GM18868 (cell line): ENCODE measurements at regions not wholly inside any gene's neighbourhood (a gene's known extent, or its start where the extent isn't known, plus 50 kb on each side); places are given as distances from the start of the nearest gene placed in this dataset.

Experiments
- ATAC-seq: cut with Tn5 transposase; IDR thresholded peaks from one replicate; pipeline ENCODE4 v1.9.1; 2021; ENCODE audit warnings: mild to moderate bottlenecking, moderate library complexity; ENCODE audit not compliant: unreplicated experiment

DNA sequence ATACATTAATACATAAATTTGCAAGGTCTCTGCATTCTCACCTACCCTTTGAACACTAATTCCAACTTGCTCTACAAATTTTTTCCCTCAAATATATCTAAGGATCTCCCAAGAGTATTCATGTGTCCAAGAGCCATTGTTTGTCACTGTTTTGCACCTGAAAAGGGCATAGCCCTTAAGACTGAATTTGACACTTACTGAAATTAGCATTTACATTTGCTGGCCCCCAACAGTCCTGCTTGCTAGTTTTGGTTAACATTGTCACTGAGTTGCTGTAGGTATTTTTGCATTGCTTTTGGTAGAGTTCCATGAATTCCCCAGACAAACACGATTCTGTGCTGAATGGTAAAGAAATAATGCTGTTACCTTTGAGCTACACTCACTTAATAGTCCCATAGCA is 57.3 kb downstream of the KCNA4 start:
- ATAC-seq, result no peak

DNA sequence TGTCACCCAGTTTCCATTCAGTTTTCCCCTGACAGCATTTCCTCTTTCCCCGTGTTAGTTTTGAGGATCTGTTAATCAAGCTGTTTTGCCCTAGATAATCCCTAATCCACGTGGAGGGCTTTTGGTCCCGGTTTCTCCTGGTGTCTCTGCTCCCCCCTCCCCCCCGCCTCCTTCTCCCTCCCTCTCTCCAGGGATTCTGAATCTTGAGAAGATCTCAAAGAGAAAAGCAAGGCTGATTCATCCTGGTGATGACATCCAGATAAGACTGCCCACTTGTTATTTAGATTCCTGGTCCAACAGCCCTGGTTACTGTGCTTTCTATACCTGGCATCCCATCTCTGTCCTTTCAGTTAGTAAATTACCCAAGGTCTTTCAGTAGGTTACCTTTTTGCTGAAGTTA is 59.4 kb downstream of the KCNA4 start:
- ATAC-seq, result no peak

DNA sequence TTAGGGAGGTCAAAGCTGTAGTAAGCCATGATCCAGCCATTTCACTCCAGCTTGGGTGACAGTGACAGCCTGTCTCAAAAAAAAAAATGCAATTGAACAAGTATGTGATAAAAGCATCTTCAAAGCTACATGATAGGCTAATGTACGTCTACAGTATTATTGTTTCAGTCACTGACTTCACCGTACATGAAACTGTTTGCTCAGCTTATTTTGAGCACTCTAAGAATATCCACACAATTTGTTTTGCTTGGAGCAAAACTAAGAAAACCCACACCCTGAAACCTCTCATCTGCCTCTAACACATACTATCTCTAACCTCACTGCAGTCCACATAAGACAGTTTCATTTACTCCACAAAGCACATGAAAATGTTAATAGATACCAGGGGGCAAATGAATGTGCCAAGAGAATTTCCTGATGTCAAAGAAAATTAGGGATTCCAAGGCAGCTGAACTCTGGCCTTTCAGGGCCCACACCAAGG is 60.7 kb downstream of the KCNA4 start:
- ATAC-seq, result no peak

DNA sequence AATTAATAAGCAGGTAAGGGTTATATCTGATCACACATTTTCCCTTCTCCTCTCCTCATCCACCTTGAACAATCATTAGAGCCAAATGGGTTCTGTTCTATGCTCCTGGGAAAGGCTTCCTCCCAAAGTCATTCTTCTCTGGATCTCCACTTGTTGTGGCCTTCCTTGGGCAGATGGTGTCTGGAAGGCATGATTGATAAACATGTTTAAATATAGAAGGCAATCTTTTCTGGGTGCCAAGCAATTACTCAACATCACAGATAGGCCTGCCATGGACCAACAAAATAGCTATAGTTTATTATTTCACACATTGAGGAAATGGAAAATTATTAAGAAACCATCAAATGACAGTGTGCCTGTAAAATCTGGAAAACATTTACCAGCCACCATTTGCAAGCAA is 73.5 kb downstream of the KCNA4 start:
- ATAC-seq, result no peak

DNA sequence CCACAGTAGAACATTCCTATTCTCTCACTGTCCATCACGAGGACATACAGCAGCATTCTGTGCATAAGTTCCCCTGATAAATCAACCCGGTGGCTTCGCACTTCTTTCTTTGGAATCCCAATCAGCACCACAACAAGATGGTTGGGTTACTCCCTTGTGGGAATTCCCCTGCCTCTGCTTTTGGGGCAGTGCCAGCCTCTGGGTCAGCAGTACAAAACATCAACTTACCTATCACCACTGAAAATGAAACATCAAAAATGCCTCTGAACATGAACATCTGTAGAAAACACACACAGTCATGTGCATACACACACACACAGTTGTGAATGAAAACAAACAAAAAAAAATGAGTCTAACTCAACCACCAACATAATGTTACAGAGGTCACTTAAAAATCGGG is 79.3 kb downstream of the KCNA4 start:
- no peak for ATAC-seq

DNA sequence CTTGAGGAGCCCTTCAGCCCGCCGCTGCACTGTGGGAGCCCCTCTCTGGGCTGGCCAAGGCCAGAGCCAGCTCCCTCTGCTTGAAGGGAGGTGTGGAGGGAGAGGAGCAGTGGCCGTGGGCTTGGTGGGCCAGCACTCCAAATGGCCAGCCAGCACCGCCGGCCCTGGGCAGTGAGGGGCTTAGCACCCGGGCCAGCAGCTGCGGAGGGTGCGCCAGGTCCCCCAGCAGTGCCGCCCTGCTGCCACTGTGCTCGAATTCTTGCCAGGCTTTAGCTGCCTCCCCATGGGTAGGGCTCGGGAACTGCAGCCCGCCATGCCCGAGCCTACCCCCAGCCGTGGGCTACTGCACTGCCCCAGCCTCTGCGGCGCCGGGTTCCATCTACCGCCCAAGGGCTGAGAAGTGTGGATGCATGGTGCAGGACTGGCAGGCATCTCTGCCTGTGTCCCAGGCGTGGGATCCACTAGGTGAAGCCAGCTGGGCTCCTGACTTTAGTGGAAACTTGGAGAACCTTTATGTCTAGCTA is 82.7 kb downstream of the KCNA4 start:
- ATAC-seq, result no peak

DNA sequence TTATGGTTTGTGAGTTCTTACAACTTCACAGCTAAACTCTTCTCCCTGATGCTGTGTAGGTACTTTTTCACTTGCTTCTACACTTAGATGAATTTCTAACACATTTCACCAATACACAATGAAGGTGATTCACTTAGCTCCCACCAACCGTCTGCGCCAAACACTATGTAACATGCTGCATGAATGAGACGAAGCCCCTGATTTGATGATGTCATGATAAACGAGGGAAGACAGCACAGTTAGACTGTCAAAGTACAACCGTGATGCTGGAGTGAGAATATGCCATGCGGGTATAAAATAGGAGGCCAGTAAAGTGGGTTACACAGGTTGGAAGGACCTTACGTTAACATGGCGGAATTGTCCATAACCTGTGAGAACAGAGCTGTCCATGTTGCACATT is 100.8 kb downstream of the KCNA4 start:
- no peak for ATAC-seq

DNA sequence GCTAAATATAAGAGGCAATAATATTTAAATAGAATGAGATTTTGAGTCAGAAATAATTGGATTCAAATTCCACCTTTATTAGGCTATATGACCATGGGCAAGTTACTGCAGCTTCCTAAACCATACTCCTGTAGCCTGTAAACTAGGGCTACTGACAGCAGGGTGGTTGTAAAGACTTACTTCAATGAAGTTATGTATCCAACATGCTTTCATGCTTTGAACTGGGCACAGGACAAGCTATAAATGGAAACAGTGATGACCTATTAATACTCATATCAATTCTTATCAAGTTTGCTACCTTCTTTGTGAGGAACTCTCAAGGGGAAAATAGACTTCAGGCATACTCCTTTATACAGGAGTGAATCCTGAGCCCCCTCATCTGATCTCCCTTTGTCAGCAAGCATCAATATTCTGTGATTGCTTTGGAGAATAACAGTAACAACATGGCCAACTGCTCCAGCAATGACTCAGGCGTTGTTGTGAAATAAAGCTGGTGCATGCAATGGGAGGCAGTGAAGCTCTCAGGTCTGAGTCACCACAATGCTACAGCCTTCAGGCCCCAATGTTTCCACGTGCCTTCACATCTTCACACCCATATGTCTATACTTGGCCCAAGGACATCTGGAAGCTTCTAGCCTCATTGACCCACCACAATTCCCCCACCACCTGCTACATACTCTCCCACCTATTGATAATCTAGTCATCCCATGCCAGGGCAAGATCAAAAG is 102.5 kb downstream of the KCNA4 start:
- ATAC-seq, result no peak

DNA sequence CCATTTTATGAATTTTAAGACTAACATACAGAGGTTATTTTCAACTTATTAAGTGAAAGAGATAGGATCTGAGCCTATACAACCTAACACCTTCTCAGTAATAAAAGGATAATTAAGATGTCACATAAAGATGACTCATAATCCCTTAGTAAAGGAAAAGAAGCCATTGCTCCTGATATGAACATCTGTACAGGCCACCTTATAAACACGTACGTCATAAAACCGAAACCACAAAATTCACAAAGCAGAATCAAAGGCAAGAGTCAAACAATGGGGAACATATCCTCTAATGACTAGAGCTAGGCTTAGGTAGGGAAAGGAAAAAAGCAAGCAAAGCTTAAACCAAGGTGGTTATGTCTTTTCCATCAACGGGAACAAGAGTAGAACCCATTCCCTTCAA is 103.5 kb downstream of the KCNA4 start:
- no peak for ATAC-seq

DNA sequence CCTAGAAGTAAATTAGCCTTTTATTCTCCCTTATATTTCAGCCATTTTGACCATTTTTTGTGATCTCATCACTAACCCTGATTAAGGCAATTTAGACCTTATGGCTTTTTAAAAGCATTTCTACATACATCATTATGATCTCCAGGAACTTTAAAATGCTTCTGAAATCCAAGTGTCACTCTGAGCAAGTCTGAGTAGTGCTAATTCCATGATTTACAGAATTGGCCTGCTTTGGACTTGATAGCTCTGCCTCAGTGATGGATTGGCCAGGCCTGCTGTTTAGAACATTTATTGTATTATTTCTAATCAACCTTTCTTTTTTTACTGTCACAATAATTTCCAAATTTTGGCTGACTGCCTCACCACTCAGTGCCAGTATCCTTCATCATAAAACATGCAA is 116.4 kb downstream of the KCNA4 start:
- ATAC-seq, result no peak

DNA sequence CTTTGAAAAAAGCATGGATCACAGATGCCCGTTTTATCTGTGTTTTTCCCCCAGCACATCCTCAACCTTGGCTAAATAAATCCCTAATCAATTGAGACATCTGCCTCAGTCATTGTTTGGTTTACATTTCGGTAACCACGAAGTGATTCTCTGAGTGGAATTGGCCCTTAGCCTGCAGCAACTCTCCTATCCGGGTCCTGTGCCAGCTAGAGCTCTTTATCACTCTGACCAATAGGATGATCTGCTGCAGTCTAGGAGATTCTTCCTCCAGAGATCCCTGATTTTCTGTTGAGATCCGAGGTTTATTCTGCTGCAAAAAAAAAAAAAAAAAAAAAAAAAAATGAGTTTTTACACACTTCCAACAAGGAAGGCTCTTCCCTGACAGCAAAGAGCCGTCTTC is 137.3 kb downstream of the KCNA4 start:
- ATAC-seq, result no peak

DNA sequence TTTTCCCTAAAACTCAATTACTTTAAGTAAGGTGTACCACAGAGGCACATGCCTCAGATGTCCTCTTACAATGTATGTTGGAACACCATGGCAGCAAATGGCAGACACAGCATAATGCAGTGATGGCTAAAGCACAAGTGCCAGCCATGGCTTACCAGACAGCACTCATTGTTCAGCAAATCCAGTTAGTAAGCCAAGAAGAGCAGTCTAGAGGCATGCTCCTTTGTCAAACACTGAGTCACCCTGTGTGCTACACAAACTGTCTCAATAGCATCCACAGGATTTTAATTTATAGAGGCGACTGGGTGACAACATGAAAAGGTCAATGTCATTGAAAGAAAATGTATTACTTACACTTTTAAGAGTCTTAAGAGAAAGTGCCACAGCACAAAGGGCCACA is 140.6 kb downstream of the KCNA4 start:
- no peak for ATAC-seq

DNA sequence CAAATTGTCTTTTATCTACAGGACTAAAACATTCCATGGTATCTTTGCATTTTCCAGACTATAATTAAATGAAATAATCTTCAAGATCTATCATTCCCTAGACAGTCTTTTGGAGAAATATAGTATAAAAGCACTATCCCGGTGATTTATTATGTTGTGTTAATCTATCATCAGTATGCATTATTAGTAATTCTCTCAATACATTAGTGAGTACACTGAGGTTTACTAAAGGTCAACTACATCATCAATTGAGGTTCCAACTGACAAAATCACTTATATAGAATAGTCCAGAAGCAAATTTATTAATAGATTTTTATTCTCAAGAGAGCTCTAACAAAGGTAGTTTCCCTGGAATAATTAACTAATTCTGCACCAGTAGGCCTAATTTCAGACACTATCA is 169.6 kb downstream of the KCNA4 start:
- no peak for ATAC-seq

DNA sequence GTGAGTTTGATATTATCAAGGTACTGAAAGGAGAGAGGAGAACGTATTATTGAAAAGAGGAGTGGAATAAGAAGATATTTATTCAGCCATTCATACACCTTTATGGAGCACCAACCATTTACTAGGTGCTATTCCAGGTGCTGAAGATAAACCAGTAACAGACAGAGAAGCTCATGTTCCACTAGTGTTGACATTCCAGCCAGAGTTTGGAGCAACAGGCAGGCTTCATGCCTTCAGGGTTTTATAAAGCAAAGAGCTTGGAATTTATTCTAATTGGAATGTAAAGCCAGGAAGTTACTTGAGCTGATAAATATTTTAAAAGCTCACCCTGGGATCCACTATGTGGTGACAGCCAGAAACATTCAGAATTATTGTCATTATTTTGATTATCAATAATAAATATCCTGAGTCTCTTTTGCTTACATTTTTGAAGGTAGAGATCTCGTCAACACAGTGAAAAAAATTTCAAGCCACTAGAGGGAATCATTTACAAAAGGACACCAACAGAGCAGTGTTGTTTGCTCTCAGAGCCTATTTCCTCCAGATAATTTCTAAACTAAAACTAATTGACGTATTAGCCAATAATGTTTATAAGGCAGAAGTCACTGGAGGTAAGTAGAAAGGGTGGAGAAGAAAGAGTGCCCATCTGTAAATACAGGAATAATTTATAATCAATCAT is 172.0 kb downstream of the KCNA4 start:
- ATAC-seq, result no peak

DNA sequence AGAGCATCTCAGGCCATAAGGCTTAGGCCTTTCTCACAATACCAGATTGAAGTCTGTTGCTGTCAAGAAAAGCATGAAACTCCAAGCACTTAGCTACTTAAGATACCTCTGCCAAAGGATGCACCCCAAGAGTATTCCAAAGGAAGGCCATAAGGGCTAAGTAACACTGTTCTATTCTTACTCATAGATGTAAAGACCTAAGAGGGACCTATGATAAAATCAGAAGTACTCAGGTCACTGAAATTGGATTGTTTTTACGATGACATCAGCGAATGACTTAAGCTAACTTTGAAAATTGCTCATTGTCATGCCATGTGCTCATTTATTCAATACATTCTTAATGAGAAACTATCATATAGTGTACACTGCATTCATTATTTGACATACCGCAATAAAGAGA is 172.8 kb downstream of the KCNA4 start:
- ATAC-seq, result no peak

DNA sequence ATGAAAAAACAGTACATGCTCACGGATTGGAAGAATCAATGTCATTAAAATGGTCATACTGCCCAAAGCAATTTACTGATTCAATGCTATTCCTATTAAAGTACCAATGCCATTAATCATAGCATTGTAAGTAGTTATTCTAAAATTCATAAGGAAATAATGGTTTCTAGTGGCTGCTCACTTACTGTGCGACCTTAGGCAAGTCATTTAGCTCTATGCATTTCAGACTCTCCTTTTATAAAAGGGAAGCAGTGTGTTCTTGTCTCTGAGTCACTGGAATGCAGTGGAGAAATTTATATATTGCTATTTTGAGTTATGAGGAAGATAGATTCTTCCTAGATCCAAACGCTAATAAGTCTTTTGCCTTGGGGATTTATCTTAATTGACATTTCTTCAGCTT is 174.8 kb downstream of the KCNA4 start:
- no peak for ATAC-seq

DNA sequence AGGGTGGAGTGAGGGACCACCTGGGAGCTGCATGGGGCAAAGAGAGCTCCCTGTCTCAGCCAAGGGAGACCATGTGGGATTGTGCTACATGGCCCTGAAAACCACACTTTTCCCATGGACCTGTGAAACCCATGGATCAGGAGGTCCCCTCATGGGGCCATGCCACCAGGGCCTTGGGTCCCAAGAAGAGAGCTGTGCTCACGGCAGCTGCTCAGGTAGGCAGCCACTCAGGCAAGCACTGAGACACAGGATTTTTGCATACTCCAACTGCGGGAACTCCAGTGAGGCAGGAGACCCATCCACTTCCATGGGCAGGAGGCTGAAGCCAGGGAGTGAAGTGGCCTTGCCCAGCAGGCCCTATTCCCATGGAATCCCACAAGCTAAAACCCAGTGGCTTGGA is 190.0 kb downstream of the KCNA4 start:
- no peak for ATAC-seq

DNA sequence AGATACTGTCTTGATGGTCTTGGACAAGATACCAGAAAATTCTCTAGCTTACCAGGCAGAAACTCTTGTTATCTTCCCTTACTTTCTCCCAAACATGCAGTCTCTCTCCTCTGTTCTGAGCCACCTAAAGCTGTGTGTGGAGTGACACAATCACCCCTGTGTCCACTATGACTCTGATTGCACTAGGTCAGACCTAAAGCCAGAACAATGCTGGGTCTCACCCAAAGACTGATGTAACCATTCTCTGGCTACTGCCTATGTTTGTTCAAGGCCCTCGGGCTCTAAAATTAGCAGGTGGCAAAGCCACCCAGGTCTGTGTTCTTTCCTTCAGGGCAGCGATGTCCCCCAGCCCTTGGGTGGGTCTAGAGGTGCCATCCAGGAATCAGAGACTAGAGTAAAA is 200.5 kb downstream of the KCNA4 start:
- no peak for ATAC-seq

DNA sequence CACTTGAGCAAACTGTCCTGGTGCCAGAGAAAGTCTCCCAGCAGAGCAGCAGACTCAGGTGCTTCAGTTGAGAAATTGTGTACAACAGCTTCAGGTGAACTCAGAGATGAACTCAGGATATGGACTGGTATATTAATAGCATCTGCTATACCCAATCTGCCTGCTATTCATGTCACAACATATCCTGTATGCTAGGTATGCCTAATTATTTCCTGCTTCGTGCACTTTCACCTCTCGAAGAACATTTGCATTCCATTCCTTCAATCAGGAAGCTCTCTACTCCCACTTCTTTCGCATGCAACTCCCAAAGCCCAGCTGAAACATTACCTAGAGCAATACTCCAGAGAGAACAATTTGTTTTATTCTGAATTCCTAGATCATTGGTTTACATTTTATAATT is 207.7 kb downstream of the KCNA4 start:
- no peak for ATAC-seq

DNA sequence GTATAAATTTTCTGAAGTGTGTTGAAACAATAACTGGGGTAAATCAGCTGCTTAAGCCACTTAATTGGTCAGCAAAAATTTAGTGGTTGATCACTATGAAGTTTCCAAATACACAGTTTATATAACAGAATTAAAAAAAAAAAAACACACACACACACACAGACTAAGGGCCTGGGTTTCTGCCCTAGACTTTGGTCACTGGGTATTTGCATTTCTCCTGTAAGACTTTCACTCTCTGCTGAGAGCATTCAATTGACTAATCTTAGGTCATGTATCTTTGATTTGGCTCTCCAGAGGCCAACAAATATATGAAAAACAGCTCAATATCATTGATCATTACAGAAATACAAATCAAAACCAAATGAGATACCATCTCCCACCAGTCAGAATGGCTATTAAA is 214.3 kb downstream of the KCNA4 start:
- no peak for ATAC-seq

DNA sequence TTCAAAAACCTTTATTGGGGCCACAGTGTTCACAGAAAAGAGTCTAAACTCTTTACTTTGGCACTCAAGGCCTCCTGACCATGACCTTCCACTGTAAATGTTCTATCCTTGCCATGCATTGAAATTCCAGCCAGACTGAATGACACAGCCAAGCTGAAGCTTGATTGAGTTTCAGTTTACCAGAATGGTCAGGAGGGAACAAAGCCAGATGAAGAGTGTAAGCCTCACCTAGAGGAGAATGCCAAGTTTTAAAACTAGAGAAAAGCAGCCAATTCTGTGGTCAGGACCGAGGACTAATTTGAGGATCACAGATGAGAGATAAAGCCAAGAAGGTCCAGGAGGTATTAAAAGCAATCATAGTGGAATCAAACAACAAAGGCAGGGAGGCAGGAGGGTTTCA is 215.3 kb downstream of the KCNA4 start:
- ATAC-seq, result no peak

DNA sequence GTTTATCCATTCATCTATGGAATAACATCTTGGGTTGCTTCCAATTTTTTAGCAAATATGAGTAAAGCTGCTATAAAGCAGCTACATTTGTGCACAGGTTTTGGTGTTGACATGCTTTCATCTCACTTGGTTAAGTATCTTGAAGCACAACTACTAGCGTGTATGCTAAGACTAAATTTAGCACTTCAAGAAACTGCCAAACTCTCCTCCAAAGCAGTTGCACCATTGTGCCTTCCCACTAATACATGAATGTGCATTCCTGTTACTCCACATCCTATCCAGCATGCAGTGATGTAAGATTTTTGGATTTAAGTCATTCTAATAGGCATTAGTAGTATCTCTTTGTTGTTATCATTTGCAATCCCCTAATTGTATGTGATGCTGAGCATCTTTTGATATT is 230.7 kb downstream of the KCNA4 start:
- ATAC-seq, result no peak

DNA sequence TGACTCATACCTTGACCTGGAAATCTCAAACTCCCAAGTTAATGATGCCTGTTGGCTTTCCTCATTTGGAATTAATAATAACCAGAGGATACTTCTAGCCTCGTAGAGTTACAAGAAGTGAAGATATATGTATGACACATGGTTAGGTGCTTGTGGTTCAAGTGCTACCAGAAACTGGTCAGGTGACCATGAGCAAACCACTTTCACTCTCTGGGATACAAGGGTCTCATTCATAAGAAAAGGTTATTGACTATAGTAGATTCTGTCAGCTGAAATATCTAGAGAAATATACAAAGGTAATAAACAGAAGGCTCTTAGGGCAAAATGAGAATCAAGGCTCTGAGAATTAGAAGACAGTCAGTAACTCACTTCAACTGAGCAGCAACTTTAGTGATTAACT is 233.3 kb downstream of the KCNA4 start:
- ATAC-seq, result no peak
